Peyer's patch (tissue), 4 donors: ENCODE measurements at regions not wholly inside any gene's neighbourhood (a gene's known extent, or its start where the extent isn't known, plus 50 kb on each side); places are given as distances from the start of the nearest gene placed in this dataset.

ENCODE experiments used
- CTCF ChIP-seq, 6 experiments: fragments of 450-650 bp in 4 of 6; fragments of 200-600 bp in 2 of 6; sonication (generic) in 1 of 6; IDR thresholded peaks; one replicate each; pipeline ENCODE4 v1.5.1; 2017 to 2019; ENCODE audit warnings: antibody characterized with exemption in 6 of 6, mild to moderate bottlenecking in 3 of 6, moderate library complexity in 1 of 6
- POLR2A ChIP-seq, 2 donors: fragments of 450-650 bp; IDR thresholded peaks; one replicate each; pipeline ENCODE4 v1.5.1; 2017; ENCODE audit warnings: antibody characterized with exemption in 2 of 2, mild to moderate bottlenecking in 2 of 2, moderate library complexity in 2 of 2

DNA sequence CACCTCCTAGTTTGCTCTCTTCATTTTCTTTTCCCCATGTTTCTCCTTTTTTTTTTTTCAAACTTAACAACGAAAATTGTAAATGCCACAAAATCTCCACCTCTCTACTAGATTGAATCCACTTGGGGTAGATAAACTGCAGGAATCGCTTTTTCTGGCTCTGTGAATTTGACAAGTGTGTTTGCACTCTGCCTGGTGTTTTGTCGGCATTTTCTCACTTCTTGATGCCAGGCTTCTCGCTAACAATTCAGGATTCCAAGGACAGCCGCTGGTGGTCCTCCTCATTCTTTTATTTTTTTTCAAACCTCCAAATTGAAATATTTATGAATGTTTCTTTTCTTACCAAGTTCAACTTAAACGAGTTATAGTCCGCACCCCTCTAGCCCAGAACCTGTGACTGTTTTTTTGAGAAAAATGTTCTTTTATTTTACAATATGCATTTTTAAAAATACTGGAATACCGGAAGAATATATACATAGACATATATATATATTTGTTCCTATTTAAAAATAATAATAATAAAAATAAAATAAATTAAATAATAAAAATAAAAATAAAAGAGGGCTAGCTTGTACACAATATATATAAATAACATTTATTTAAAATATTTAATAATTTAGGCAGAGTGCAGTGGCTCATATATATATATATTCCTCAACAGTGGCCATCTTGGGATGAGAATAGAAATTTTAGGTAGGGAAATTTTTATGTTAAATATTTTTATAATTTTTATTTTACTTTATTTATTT, 538.8 kb downstream of the TYW1 start:
- no peak for TF ChIP-seq CTCF (IDR thresholded peaks at IDR 0.05)
- TF ChIP-seq POLR2A (IDR thresholded peaks at IDR 0.05) = no peak
